Adipocyte (in vitro differentiated cells): ENCODE measurements at regions not wholly inside any gene's neighbourhood (a gene's known extent, or its start where the extent isn't known, plus 50 kb on each side); places are given as distances from the start of the nearest gene placed in this dataset.

ENCODE experiments used
- DNase-seq: peaks from one replicate; pipeline ENCODE4 v3.0.0-alpha.2; 2015; ENCODE audit warnings: low read depth
- H3K27me3 ChIP-seq: replicated peaks from 2 replicates; pipeline ENCODE4 v1.7.0; 2013; ENCODE audit warnings: mild to moderate bottlenecking, low read length, moderate library complexity; ENCODE audit not compliant: control insufficient read depth, insufficient read depth
- H3K36me3 ChIP-seq: 2 replicates; pipeline ENCODE4 v1.7.0; 2013; ENCODE audit warnings: low read length, mild to moderate bottlenecking, moderate library complexity; ENCODE audit not compliant: control insufficient read depth, insufficient read depth, severe bottlenecking
- H3K4me1 ChIP-seq: 2 replicates; pipeline ENCODE4 v1.7.0; 2013; ENCODE audit warnings: mild to moderate bottlenecking, low read length, moderate library complexity; ENCODE audit not compliant: control insufficient read depth, insufficient read depth
- H3K4me3 ChIP-seq: 2 replicates; pipeline ENCODE4 v1.7.0; 2013; ENCODE audit warnings: mild to moderate bottlenecking, low read length, moderate library complexity
- H3K9ac ChIP-seq: 2 replicates; pipeline ENCODE4 v1.7.0; 2013; ENCODE audit warnings: mild to moderate bottlenecking, low read length, moderate library complexity
- H3K9me3 ChIP-seq: 2 replicates; pipeline ENCODE4 v1.7.0; 2013; ENCODE audit warnings: mild to moderate bottlenecking, low read length, moderate library complexity; ENCODE audit not compliant: control insufficient read depth

DNA sequence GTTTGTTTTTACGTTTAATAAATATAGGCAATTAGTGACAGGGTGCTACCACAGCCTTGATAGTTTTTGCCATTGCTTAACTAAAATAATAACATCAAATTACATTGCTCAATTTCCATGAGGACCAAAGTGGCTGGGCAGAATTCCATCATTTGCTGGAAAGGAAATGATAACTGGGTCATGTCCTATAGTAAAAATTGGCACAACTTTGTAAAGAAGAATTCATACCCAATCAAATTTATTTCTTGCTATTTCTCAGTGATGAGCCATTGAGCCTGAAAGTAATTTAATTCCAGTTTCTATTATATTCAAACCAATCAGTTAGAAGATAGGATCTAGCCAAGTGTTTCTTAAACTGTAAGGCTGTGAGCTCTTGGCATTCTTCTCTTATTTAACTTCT is 102.2 kb upstream of the CTTNBP2 start:
- DNase-seq, result no peak
- no peaks in the 10 kb centered on the region for H3K36me3 ChIP-seq
- no peak overlapping the region for H3K9ac ChIP-seq
- no peak overlapping the region for H3K4me3 ChIP-seq
- H3K9me3 ChIP-seq, result no peaks in the 10 kb centered on the region
- H3K4me1 ChIP-seq, result peaks cover 29% of the 10 kb centered on the region
- H3K27me3 ChIP-seq, result no peaks in the 10 kb centered on the region

DNA sequence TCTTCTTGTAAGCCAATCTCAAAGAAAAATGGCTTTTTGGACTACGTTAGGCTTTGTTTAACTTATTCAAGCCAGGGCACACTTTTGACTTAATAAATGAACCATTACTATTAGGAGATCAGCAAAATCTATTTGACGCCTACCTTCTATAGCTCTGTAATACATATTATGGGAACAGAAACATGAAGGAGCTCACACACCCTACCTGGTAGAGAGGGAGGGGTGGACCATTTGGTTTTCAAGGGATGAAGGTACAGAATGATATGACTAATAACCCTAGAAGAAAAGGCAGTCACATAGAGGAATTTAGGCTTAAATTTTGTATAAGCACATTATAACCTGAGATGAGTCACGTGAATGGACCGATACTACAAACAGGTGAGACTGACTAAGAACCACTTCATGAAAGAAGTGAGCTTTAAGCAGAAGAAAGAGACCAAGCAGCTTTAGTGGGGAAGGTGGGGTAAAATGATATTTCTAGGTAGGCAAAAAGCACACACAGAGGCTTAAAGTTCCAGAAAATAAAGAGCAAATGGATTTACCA is 106.8 kb upstream of the CTTNBP2 start:
- Histone ChIP-seq H3K4me3 (no peak overlapping the region), H3K36me3 (no peaks in the 10 kb centered on the region), H3K9me3 (no peaks in the 10 kb centered on the region), H3K27me3 (no peaks in the 10 kb centered on the region), H3K4me1 (peaks cover 9% of the 10 kb centered on the region), H3K9ac (no peak overlapping the region)
- DNase-seq, result no peak

DNA sequence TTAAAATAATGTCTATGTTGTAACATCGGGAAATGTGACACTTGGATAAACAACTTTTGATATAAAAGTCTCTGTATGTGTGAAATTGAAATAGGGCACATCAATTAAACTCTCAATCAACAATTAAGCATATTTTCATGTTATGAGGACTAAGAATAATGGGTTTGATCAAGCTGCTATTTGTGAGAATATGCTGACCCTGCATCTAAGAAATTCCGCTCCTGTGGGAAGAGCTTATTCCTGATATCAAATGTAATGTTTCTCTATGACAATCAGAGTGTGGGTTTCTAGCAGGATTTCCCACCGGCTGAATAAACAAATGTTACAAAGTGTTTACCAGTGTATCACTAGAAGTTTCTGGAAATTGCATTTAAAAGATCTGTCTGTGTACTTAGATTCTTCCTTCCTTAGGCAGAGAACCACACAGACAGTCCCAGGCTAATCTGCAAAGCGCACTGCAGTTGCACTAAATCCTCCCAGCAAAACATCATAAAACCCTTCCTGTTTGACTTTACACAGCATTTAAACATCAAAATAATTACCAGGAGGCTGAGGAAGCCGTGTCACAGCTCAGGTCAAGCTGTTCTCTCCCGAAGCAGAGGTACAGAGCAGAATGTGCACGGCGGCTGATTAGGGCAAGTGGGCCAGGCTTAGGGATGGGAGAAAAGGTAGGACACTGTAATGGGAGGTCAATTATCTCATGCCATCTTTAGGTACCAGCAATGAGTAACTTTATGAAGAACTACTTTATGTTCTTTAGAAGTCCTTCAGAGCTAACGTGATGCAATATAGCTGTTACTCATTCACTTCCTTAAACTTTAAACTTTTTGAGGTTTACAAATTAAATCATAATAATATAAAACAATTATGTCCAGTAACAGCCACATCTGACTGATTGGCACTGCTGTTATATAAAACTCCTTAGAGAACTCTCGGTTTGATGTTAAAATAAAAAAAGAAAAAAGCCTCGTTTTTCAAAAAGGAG is 109.1 kb upstream of the CTTNBP2 start:
- no peaks in the 10 kb centered on the region for H3K9me3 ChIP-seq
- DNase-seq, result no peak
- no peaks in the 10 kb centered on the region for H3K36me3 ChIP-seq
- no peak overlapping the region for H3K4me3 ChIP-seq
- H3K27me3 ChIP-seq, result no peaks in the 10 kb centered on the region
- H3K4me1 ChIP-seq, result peaks cover 5% of the 10 kb centered on the region
- no peak overlapping the region for H3K9ac ChIP-seq

DNA sequence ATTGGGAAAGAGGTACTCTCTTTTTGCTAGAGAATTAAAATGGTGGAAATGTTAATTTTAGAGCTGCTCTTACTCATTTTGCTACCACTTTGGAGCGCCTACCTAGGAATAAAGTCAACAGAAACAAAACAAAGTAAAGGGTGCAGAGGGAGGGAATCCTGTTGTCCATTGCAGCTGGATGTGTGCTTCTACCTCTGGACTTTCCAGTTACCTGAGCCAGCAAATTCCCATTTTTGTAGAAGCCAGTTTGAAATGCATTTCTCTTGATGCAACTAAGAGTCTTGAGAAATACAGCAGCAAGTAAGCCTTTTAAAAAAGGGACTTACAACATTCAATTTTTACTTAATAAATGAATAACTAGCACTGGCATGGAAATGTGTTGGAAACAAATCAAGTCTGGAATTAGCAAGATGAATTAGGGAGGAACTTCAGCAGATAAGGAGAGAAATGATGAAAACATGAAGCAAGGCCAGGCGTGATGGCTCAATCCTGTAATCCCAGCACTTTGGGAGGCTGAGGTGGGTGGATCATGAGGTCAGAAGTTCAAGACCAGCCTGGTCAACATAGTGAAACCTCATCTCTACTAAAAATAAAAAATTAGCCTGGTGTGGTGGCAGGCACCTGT is 113.5 kb upstream of the CTTNBP2 start:
- Histone ChIP-seq H3K4me3 (no peak overlapping the region), H3K9ac (no peak overlapping the region), H3K36me3 (no peaks in the 10 kb centered on the region), H3K9me3 (no peaks in the 10 kb centered on the region), H3K4me1 (peaks cover 5% of the 10 kb centered on the region), H3K27me3 (no peaks in the 10 kb centered on the region)
- no peak for DNase-seq

DNA sequence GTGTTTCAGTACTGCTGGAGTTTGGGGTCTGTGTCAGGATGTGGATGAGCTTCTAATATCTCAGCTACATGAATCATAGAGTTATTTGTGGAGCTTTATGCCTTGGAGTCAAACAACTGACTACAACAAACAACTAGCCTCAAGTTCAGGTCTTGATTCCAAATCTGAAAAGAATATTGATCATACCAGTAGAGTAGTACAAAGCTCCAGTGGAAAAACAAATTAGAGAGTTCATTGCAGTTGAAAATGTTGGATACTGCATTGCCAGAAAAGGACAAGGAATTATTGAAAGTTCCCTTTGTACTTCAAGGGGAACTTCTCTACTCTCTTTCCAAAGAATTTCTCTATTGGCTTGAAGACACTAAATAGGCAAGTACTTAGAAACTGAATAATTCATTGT is 117.6 kb upstream of the CTTNBP2 start:
- no peak for DNase-seq
- Histone ChIP-seq H3K27me3 (no peaks in the 10 kb centered on the region), H3K36me3 (no peaks in the 10 kb centered on the region), H3K9ac (no peak overlapping the region), H3K9me3 (no peaks in the 10 kb centered on the region), H3K4me3 (no peak overlapping the region), H3K4me1 (peaks cover 5% of the 10 kb centered on the region)

DNA sequence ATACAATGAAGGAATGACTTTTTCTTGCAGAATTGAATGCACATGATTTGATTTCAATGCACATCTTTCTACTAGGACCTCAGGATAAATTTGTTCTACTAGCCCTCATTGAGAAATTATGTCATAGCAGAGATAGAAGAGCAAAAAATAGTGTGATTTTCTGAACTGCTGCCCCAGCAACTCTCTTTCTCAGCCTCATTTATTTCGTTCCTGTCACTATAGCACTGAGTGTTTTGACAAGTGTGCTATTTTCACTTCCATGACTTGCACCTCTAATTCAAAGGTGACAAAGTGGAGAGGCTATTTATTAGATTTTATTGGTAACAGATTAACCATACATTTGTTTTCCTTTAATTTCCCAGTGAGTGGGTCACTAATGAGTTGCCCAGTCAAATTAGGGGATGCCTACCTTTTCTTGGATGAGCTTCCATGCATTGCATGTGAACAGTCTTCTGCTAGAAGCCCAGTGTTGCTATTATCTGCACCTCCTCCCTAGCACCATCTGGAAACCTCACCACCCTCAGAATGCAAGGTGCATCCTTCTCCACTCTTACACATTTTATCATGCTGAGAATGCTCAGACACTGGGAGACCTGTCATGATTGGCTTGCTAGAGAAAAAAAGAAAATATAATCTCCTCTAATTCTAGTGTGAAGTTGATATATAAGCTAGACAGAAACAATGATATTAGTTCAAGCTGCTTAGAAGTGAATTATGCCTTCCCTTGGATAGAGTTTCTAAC is 119.6 kb upstream of the CTTNBP2 start:
- Histone ChIP-seq H3K9me3 (no peaks in the 10 kb centered on the region), H3K36me3 (no peaks in the 10 kb centered on the region), H3K4me1 (no peaks in the 10 kb centered on the region), H3K4me3 (no peak overlapping the region), H3K27me3 (no peaks in the 10 kb centered on the region), H3K9ac (no peak overlapping the region)
- DNase-seq, result no peak

DNA sequence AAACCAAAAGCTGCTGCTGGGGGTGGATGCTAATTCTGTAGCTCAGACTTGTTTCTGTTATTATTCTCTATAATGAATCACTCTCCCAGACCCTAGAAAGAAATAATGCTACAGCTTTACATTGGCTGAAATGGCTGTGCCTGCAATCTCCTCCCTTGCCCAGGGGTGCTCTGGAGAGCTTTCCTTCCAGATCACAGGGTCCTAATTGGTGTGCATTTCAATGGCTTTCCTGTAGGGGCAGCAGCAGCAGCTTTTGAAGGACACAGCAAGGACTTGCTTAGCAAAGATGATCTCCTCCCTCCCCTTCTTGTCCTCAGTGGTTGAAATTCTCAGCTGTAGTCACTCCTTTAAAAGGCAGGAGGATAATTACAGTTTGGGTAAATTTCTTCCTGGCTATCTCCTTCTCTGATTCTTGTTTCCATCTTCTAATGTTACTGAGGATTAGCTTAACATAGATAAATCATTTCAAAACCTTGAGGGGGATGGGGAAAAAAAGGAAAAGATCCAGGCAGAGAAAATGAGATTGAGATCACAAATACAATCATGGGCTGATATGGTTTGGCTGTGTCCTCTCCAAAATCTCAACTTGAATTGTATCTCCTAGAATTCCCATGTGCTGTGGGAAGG is 120.2 kb upstream of the CTTNBP2 start:
- DNase-seq, result peak; percentile 7
- H3K9ac ChIP-seq, result no peak overlapping the region
- H3K9me3 ChIP-seq, result no peaks in the 10 kb centered on the region
- no peak overlapping the region for H3K4me3 ChIP-seq
- H3K4me1 ChIP-seq, result no peaks in the 10 kb centered on the region
- H3K36me3 ChIP-seq, result no peaks in the 10 kb centered on the region
- H3K27me3 ChIP-seq, result no peaks in the 10 kb centered on the region

DNA sequence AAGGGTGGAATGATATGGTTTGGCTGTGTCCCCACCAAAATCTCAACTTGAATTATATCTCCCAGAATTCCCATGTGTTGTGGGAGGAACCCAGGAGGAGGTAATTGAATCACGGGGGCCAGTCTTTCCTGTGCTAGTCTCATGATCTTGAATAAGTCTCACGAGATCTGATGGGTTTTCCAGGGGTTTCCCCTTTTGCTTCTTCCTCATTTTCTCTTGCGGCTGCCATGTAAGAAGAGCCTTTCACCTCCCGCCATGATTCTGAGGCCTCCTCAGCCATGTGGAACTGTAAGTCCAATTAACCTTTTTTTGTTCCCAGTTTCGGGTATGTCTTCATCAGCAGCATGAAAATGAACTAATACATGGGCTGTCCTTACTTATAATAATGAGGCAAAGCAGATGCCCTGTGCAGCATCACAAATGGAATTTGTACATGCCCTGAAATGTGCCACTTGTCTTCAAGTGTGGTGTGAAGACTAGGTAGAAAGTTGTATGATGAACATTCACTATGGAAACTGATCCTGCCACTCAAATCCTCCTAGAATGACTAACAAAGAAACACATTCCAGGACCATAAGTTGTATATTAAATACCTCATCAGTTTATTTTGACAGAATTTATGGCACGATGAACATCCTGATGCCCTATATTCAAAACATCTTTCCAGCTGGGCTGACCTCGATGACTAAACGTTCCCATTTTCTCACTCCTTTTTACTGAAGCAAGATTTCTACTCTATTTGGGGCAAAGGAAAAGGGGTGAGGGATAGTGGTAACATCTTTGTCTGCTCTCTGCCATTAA is 122.8 kb upstream of the CTTNBP2 start:
- H3K27me3 ChIP-seq, result no peaks in the 10 kb centered on the region
- no peak overlapping the region for H3K9ac ChIP-seq
- no peaks in the 10 kb centered on the region for H3K4me1 ChIP-seq
- H3K9me3 ChIP-seq, result no peaks in the 10 kb centered on the region
- DNase-seq, result no peak
- H3K4me3 ChIP-seq, result no peak overlapping the region
- H3K36me3 ChIP-seq, result no peaks in the 10 kb centered on the region

DNA sequence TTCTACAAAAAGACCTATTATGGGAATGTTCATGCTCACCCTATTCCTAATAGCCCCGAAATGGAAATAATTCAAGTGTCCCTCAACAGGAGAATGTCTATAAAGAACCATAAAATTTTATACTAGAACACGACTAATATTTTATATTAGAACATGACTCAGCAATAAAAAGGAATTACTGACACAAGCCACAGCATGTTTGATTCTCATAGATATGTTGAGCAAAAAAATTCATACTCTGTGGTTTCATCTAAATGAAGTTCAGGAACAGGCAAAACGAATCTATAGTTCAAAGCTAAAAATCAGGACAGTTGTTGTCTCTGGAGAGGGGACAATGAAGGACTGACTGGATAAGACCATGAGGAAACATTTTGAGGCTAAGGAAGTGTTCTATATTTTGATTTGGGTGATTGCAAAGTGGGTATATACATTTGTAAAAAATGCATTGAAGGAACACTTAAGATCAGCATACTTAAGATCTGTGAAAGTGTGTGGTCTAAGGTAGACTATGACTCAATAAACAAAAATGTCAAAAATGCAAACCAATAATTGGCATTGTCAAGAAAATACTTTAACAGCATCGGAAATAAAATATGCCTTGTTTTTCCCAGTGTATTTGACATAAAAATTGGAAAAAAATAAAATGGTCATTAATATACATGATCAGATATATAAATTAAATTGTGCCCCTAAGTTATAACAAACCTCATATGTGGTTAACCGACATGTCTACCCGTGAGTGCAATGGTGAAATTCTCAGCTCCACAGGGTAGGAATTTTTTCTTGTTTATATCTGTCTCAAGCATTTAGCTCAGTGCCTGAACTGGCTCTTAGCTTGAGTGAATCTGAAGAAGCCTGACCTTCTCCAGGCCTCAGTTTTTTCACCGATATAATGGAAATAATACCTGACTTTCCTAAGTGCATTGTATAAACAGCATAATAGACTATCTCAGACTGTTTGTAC is 124.9 kb upstream of the CTTNBP2 start:
- no peak for DNase-seq

More for the DNA sequence above, 124.9 kb upstream of the CTTNBP2 start:
- H3K4me3 ChIP-seq, result no peak overlapping the region
- H3K36me3 ChIP-seq, result no peaks in the 10 kb centered on the region
- no peak overlapping the region for H3K9ac ChIP-seq
- peaks cover 7% of the 10 kb centered on the region for H3K27me3 ChIP-seq
- no peaks in the 10 kb centered on the region for H3K4me1 ChIP-seq
- H3K9me3 ChIP-seq, result no peaks in the 10 kb centered on the region
